ENCODE measurements at regions not wholly inside any gene's neighbourhood (a gene's known extent, or its start where the extent isn't known, plus 50 kb on each side); places are given as distances from the start of the nearest gene placed in this dataset.

- no peak for DNase-seq (ENCODE audit: low read depth)
Observed at GRCh38 chr16:76900285-76901263, 290.4 kb upstream of the MON1B start.

GRCh38 chr16:76906552-76906951 lies 284.4 kb upstream of the MON1B start:
- DNase-seq (ENCODE audit: low read depth), result no peak

GRCh38 chr16:76910931-76911330 lies 280.1 kb upstream of the MON1B start:
- peak; percentile 91 for DNase-seq (ENCODE audit: low read depth)

- no peak for DNase-seq (ENCODE audit: low read depth)
Observed at GRCh38 chr16:76913046-76913445, 277.9 kb upstream of the MON1B start.

GRCh38 chr16:76926042-76926441 lies 264.9 kb upstream of the MON1B start:
- no peak for DNase-seq (ENCODE audit: low read depth)

GRCh38 chr16:76926595-76926994 lies 264.4 kb upstream of the MON1B start:
- DNase-seq (ENCODE audit: low read depth), result no peak

- peak; percentile 51 for DNase-seq (ENCODE audit: low read depth)
Observed at GRCh38 chr16:76931186-76931585, 259.8 kb upstream of the MON1B start.

- DNase-seq (ENCODE audit: low read depth), result peak; percentile 71
Observed at GRCh38 chr16:76932541-76933211, 258.3 kb upstream of the MON1B start.

- DNase-seq (ENCODE audit: low read depth), result no peak
Observed at GRCh38 chr16:76940251-76940650, 250.7 kb upstream of the MON1B start.

GRCh38 chr16:76941113-76941512 lies 249.9 kb upstream of the MON1B start:
- peak; percentile 59 for DNase-seq (ENCODE audit: low read depth)

- no peak for DNase-seq (ENCODE audit: low read depth)
Observed at GRCh38 chr16:76942089-76942488, 248.9 kb upstream of the MON1B start.

- no peak for DNase-seq (ENCODE audit: low read depth)
Observed at GRCh38 chr16:76943921-76944320, 247.1 kb upstream of the MON1B start.

- peak; percentile 94 for DNase-seq (ENCODE audit: low read depth)
Observed at GRCh38 chr16:76946879-76947278, 244.1 kb upstream of the MON1B start.

GRCh38 chr16:76947749-76948148 lies 243.2 kb upstream of the MON1B start:
- no peak for DNase-seq (ENCODE audit: low read depth)

GRCh38 chr16:76955629-76956028 lies 235.4 kb upstream of the MON1B start:
- peak; percentile 82 for DNase-seq (ENCODE audit: low read depth)

GRCh38 chr16:76956394-76956793 lies 234.6 kb upstream of the MON1B start:
- DNase-seq (ENCODE audit: low read depth), result peak; percentile 11

- DNase-seq (ENCODE audit: low read depth), result peak; percentile 45
Observed at GRCh38 chr16:76956841-76957240, 234.1 kb upstream of the MON1B start.

- no peak for DNase-seq (ENCODE audit: low read depth)
Observed at GRCh38 chr16:76959166-76959565, 231.8 kb upstream of the MON1B start.

- no peak for DNase-seq (ENCODE audit: low read depth)
Observed at GRCh38 chr16:76963614-76964315, 227.2 kb upstream of the MON1B start.

GRCh38 chr16:76964464-76965154 lies 226.4 kb upstream of the MON1B start:
- no peak for DNase-seq (ENCODE audit: low read depth)

GRCh38 chr16:76970087-76970744 lies 220.8 kb upstream of the MON1B start:
- DNase-seq (ENCODE audit: low read depth), result peak; percentile 65
